Ascending aorta (tissue), 2 donors: ENCODE measurements at regions not wholly inside any gene's neighbourhood (a gene's known extent, or its start where the extent isn't known, plus 50 kb on each side); places are given as distances from the start of the nearest gene placed in this dataset.

Experiments
- DNase-seq, 2 donors: peaks; one replicate each; pipeline ENCODE4 v3.0.0-alpha.2; 2019; ENCODE audit warnings: low spot score in 2 of 2
- H3K27ac ChIP-seq, 2 donors: fragments of 200-600 bp; sonication (generic); one replicate each; pipeline ENCODE4 v1.5.1; 2016 to 2017; ENCODE audit warnings: mild to moderate bottlenecking in 1 of 2
- H3K27me3 ChIP-seq: fragments of 200-600 bp; sonication (generic); one replicate; pipeline ENCODE4 v1.5.1; 2017
- H3K36me3 ChIP-seq, 2 donors: fragments of 200-600 bp; sonication (generic); one replicate each; pipeline ENCODE4 v1.5.1; 2016
- H3K4me1 ChIP-seq, 2 donors: fragments of 200-600 bp; sonication (generic); one replicate each; pipeline ENCODE4 v1.5.1; 2016 to 2017; ENCODE audit warnings: mild to moderate bottlenecking in 1 of 2
- H3K4me3 ChIP-seq, 2 donors: fragments of 200-600 bp; sonication (generic); one replicate each; pipeline ENCODE4 v1.5.1; 2016 to 2017; ENCODE audit warnings: mild to moderate bottlenecking in 1 of 2
- H3K9me3 ChIP-seq, 2 donors: fragments of 200-600 bp; sonication (generic); one replicate each; pipeline ENCODE4 v1.5.1; 2016
- intact Hi-C: fragments of 100-400 bp; cut with DNase I; formaldehyde crosslinking; loops from one replicate; pipeline ENCODE4 v1.15.1; 2023
- TF ChIP-seq, protein P1 (sequence below), 3 experiments: fragments of 200-600 bp in 2 of 3; fragments of 450-650 bp in 1 of 3; sonication (generic) in 2 of 3; IDR thresholded peaks; one replicate each; pipeline ENCODE4 v1.5.1; 2016 to 2019; ENCODE audit warnings: antibody characterized with exemption in 3 of 3, mild to moderate bottlenecking in 1 of 3, moderate library complexity in 1 of 3

GRCh38 chr10:29007370-29007747 is 281.5 kb upstream of the LYZL1 start:
- Histone ChIP-seq H3K4me1 (no peaks in the 10 kb centered on the region), H3K36me3 (no peaks in the 10 kb centered on the region), H3K4me3 (no peak overlapping the region), H3K9me3 (no peaks in the 10 kb centered on the region), H3K27ac (no peak overlapping the region), H3K27me3 (no peaks in the 10 kb centered on the region)
- TF ChIP-seq, protein P1, sequence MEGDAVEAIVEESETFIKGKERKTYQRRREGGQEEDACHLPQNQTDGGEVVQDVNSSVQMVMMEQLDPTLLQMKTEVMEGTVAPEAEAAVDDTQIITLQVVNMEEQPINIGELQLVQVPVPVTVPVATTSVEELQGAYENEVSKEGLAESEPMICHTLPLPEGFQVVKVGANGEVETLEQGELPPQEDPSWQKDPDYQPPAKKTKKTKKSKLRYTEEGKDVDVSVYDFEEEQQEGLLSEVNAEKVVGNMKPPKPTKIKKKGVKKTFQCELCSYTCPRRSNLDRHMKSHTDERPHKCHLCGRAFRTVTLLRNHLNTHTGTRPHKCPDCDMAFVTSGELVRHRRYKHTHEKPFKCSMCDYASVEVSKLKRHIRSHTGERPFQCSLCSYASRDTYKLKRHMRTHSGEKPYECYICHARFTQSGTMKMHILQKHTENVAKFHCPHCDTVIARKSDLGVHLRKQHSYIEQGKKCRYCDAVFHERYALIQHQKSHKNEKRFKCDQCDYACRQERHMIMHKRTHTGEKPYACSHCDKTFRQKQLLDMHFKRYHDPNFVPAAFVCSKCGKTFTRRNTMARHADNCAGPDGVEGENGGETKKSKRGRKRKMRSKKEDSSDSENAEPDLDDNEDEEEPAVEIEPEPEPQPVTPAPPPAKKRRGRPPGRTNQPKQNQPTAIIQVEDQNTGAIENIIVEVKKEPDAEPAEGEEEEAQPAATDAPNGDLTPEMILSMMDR (IDR thresholded peaks at IDR 0.05) = no peak
- no peak for DNase-seq
- intact Hi-C loops = no loop called here

- H3K27ac ChIP-seq = no peak overlapping the region
- H3K27me3 ChIP-seq = no peaks in the 10 kb centered on the region
Measured at GRCh38 chr10:29007748-29008610, 280.9 kb upstream of the LYZL1 start.

DNA sequence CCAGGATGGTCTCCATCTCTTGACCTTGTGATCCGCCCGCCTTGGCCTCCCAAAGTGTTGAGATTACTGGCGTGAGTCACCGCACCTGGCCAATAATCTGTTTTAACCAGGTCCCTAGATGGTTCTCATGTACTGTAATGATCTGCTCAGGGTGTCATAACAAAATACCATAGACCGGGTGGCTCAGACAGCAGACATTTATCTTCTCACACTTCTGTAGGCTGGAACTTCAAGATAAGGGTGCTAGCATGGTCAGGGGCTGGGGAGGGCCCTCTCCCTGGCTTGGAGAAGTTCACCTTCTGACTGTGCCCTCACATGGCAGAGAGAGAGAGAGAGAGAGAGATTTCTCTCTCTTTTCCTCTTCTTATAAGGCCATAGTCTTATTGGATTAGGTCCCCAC is 279.4 kb upstream of the LYZL1 start:
- Histone ChIP-seq H3K27me3 (no peaks in the 10 kb centered on the region), H3K4me1 (no peaks in the 10 kb centered on the region), H3K9me3 (no peaks in the 10 kb centered on the region), H3K4me3 (no peak overlapping the region), H3K27ac (no peak overlapping the region), H3K36me3 (no peaks in the 10 kb centered on the region)
- TF ChIP-seq, protein P1 (IDR thresholded peaks at IDR 0.05) = no peak
- intact Hi-C loops = no loop called here
- no peak for DNase-seq

More at GRCh38 chr10:29007748-29008610, 280.9 kb upstream of the LYZL1 start:
- no peaks in the 10 kb centered on the region for H3K9me3 ChIP-seq
- DNase-seq = no peak
- no peaks in the 10 kb centered on the region for H3K36me3 ChIP-seq
- H3K4me3 ChIP-seq = no peak overlapping the region
- TF ChIP-seq, protein P1 (IDR thresholded peaks at IDR 0.05) = no peak
- intact Hi-C loops = no loop called here
- H3K4me1 ChIP-seq = no peaks in the 10 kb centered on the region

- Histone ChIP-seq H3K9me3 (no peaks in the 10 kb centered on the region), H3K36me3 (no peaks in the 10 kb centered on the region), H3K27ac (no peak overlapping the region), H3K4me3 (no peak overlapping the region), H3K4me1 (no peaks in the 10 kb centered on the region), H3K27me3 (no peaks in the 10 kb centered on the region)
- intact Hi-C loops = no loop called here
- no peak for DNase-seq
- TF ChIP-seq, protein P1 (IDR thresholded peaks at IDR 0.05) = no peak
Measured at GRCh38 chr10:29011516-29011915, 277.4 kb upstream of the LYZL1 start.

GRCh38 chr10:29012926-29013554 is 275.8 kb upstream of the LYZL1 start:
- Histone ChIP-seq H3K27me3 (no peaks in the 10 kb centered on the region), H3K4me3 (no peak overlapping the region), H3K4me1 (no peaks in the 10 kb centered on the region), H3K27ac (no peak overlapping the region), H3K36me3 (no peaks in the 10 kb centered on the region), H3K9me3 (no peaks in the 10 kb centered on the region)
- TF ChIP-seq, protein P1 (IDR thresholded peaks at IDR 0.05) = no peak
- DNase-seq = no peak
- intact Hi-C loops = no loop called here
